GM23338 (cell line): ENCODE measurements at regions not wholly inside any gene's neighbourhood (a gene's known extent, or its start where the extent isn't known, plus 50 kb on each side); places are given as distances from the start of the nearest gene placed in this dataset.

ENCODE experiments used
- ATAC-seq: fragments of 200-7000 bp; cut with Tn5 transposase; 3 replicates; pipeline ENCODE4 v1.9.1; 2020
- DNase-seq: peaks from one replicate; pipeline ENCODE4 v3.0.0-alpha.2; 2015; ENCODE audit warnings: low spot score
- H2AFZ ChIP-seq: fragments of 200-600 bp; sonication (generic); 2 replicates; pipeline ENCODE4 v1.8.0; 2016; ENCODE audit warnings: antibody characterized with exemption, mild to moderate bottlenecking, moderate library complexity
- H3F3A ChIP-seq: fragments of 200-600 bp; sonication (generic); replicated peaks from 2 replicates; pipeline ENCODE4 v1.8.0; 2017; ENCODE audit warnings: antibody characterized with exemption, mixed run types, low read depth
- H3K27ac ChIP-seq: fragments of 200-600 bp; sonication (generic); 2 replicates; pipeline ENCODE4 v1.6.1; 2016; ENCODE audit warnings: low read depth
- H3K27me3 ChIP-seq: fragments of 200-600 bp; sonication (generic); 2 replicates; pipeline ENCODE4 v1.8.0; 2016; ENCODE audit warnings: mild to moderate bottlenecking, mixed run types, moderate library complexity; ENCODE audit not compliant: insufficient read depth
- H3K36me3 ChIP-seq: fragments of 200-600 bp; sonication (generic); 2 replicates; pipeline ENCODE4 v1.8.0; 2016; ENCODE audit warnings: mild to moderate bottlenecking; ENCODE audit not compliant: insufficient read depth
- H3K4me1 ChIP-seq: fragments of 200-600 bp; sonication (generic); 2 replicates; pipeline ENCODE4 v1.8.0; 2016; ENCODE audit warnings: mild to moderate bottlenecking, moderate library complexity; ENCODE audit not compliant: insufficient read depth
- H3K4me2 ChIP-seq: fragments of 200-600 bp; sonication (generic); 2 replicates; pipeline ENCODE4 v1.7.1; 2017; ENCODE audit warnings: mixed run types
- H3K4me3 ChIP-seq: fragments of 200-600 bp; sonication (generic); 2 replicates; pipeline ENCODE4 v1.6.1; 2016; ENCODE audit warnings: mixed run types
- H3K79me2 ChIP-seq: fragments of 200-600 bp; sonication (generic); replicated peaks from 2 replicates; pipeline ENCODE4 v1.8.0; 2017; ENCODE audit warnings: mild to moderate bottlenecking; ENCODE audit not compliant: insufficient read depth
- H3K9me2 ChIP-seq: fragments of 200-600 bp; sonication (generic); 2 replicates; pipeline ENCODE4 v1.8.0; 2017; ENCODE audit not compliant: insufficient read depth
- H4K20me1 ChIP-seq: fragments of 200-600 bp; sonication (generic); replicated peaks from 2 replicates; pipeline ENCODE4 v1.8.0; 2017; ENCODE audit warnings: mild to moderate bottlenecking; ENCODE audit not compliant: insufficient read depth
- H3K27ac Mint-ChIP-seq: 2 replicates; pipeline ENCODE4 v1.8.0; 2020; ENCODE audit warnings: inconsistent platforms, mild to moderate bottlenecking, moderate library complexity, mixed read lengths
- H3K27me3 Mint-ChIP-seq: 3 replicates; pipeline ENCODE4 v1.8.0; 2022; ENCODE audit warnings: low read depth, mild to moderate bottlenecking, moderate library complexity, mixed read lengths, inconsistent platforms; ENCODE audit not compliant: insufficient read depth, poor library complexity
- H3K36me3 Mint-ChIP-seq: 3 replicates; pipeline ENCODE4 v1.8.0; 2021; ENCODE audit warnings: low read depth, mild to moderate bottlenecking, inconsistent platforms, moderate library complexity, mixed read lengths
- H3K4me1 Mint-ChIP-seq: 3 replicates; pipeline ENCODE4 v1.8.0; 2020; ENCODE audit warnings: mild to moderate bottlenecking, inconsistent platforms, mixed read lengths
- H3K4me3 Mint-ChIP-seq: 3 replicates; pipeline ENCODE4 v1.8.0; 2021; ENCODE audit warnings: moderate library complexity, mild to moderate bottlenecking, inconsistent platforms, mixed read lengths
- H3K9me3 Mint-ChIP-seq: 3 replicates; pipeline ENCODE4 v1.8.0; 2020; ENCODE audit warnings: moderate library complexity, mild to moderate bottlenecking, inconsistent platforms, mixed read lengths
- CREB1 ChIP-seq: fragments of 250-450 bp; sonication (Bioruptor Pico); IDR thresholded peaks from 2 replicates; pipeline ENCODE4 v1.5.0; 2020; ENCODE audit warnings: low read depth, mild to moderate bottlenecking, moderate library complexity
- CTCF ChIP-seq, 2 experiments: fragments of 200-600 bp in 1 of 2; sonication (generic) in 1 of 2; conservative IDR thresholded peaks; 2 replicates each; pipeline versions ENCODE4 v1.5.1 to v1.6.1; 2016 to 2017; ENCODE audit warnings: antibody characterized with exemption in 2 of 2, low read depth in 2 of 2, mild to moderate bottlenecking in 2 of 2, moderate library complexity in 1 of 2
- ETS1 ChIP-seq: IDR thresholded peaks from 2 replicates; pipeline ENCODE4 v1.6.1; 2016; ENCODE audit warnings: antibody characterized with exemption
- EZH2 ChIP-seq: fragments of 200-600 bp; sonication (generic); IDR thresholded peaks from one replicate; pipeline ENCODE4 v1.8.0; 2017; ENCODE audit warnings: antibody characterized with exemption, mild to moderate bottlenecking, low read depth; ENCODE audit not compliant: unreplicated experiment
- EZH2phosphoT487 ChIP-seq: fragments of 200-600 bp; sonication (generic); IDR thresholded peaks from one replicate; pipeline ENCODE4 v1.8.1; 2018; ENCODE audit warnings: antibody characterized with exemption; ENCODE audit not compliant: unreplicated experiment
- JUNB ChIP-seq: IDR thresholded peaks from one replicate; pipeline ENCODE4 v1.6.1; 2016; ENCODE audit warnings: antibody characterized with exemption; ENCODE audit not compliant: unreplicated experiment
- POLR2AphosphoS5 ChIP-seq: IDR thresholded peaks from 2 replicates; pipeline ENCODE4 v1.6.1; 2016; ENCODE audit warnings: antibody characterized with exemption, low read depth
- REST ChIP-seq: IDR thresholded peaks from one replicate; pipeline ENCODE4 v1.6.1; 2018; ENCODE audit warnings: antibody characterized with exemption; ENCODE audit not compliant: unreplicated experiment
- STAT1 ChIP-seq: IDR thresholded peaks from one replicate; pipeline ENCODE4 v1.6.1; 2016; ENCODE audit warnings: antibody characterized with exemption; ENCODE audit not compliant: unreplicated experiment
- ZNF114 ChIP-seq: fragments of 250-450 bp; sonication (Bioruptor Pico); IDR thresholded peaks from 2 replicates; pipeline ENCODE4 v1.5.0; 2020; ENCODE audit warnings: mild to moderate bottlenecking, moderate library complexity
- ZNF331 ChIP-seq: fragments of 250-450 bp; sonication (Bioruptor Pico); IDR thresholded peaks from 2 replicates; pipeline ENCODE4 v1.5.0; 2020; ENCODE audit warnings: low read depth, mild to moderate bottlenecking, moderate library complexity
- ZNF462 ChIP-seq: fragments of 250-450 bp; sonication (Bioruptor Pico); IDR thresholded peaks from 2 replicates; pipeline ENCODE4 v1.5.0; 2020; ENCODE audit warnings: mild to moderate bottlenecking, moderate library complexity

GRCh38 chr9:116102596-116102995 lies 51.0 kb upstream of the PAPPA start:
- no peaks in the 10 kb centered on the region for H4K20me1 ChIP-seq
- no peaks in the 10 kb centered on the region for H3K27me3 Mint-ChIP-seq
- no peak overlapping the region for H3K4me3 ChIP-seq
- no peaks in the 10 kb centered on the region for H3K36me3 ChIP-seq
- DNase-seq: no peak
- no peak for ATAC-seq
- no peaks in the 10 kb centered on the region for H3F3A ChIP-seq
- no peaks in the 10 kb centered on the region for H3K4me1 Mint-ChIP-seq
- H3K4me1 ChIP-seq: no peaks in the 10 kb centered on the region
- no peaks in the 10 kb centered on the region for H3K36me3 Mint-ChIP-seq
- H3K9me3 Mint-ChIP-seq: no peaks in the 10 kb centered on the region
- H3K9me2 ChIP-seq: peaks cover 9% of the 10 kb centered on the region
- H2AFZ ChIP-seq: no peak overlapping the region
- TF ChIP-seq ETS1 (no peak), ZNF114 (CRISPR knock-in tag) (no peak), ZNF462 (no peak), CREB1 (CRISPR knock-in tag) (no peak), EZH2 (no peak), EZH2phosphoT487 (no peak), STAT1 (no peak), CTCF (conservative IDR thresholded peaks at IDR 0.05; ENCODE audit: low read depth in 2 of 2) (no peak), ZNF331 (CRISPR knock-in tag) (no peak), JUNB (no peak), POLR2AphosphoS5 (no peak), REST (no peak)
- no peaks in the 10 kb centered on the region for H3K79me2 ChIP-seq
- no peak overlapping the region for H3K27ac ChIP-seq
- no peak overlapping the region for H3K27ac Mint-ChIP-seq
- no peak overlapping the region for H3K4me3 Mint-ChIP-seq
- no peaks in the 10 kb centered on the region for H3K27me3 ChIP-seq
- no peak overlapping the region for H3K4me2 ChIP-seq
